Mesenchymal stem cell (in vitro differentiated cells and primary cell): ENCODE measurements at regions not wholly inside any gene's neighbourhood (a gene's known extent, or its start where the extent isn't known, plus 50 kb on each side); places are given as distances from the start of the nearest gene placed in this dataset.

Source experiments
- DNase-seq: peaks from one replicate; pipeline ENCODE4 v3.0.0-alpha.2; 2013
- H2AFZ ChIP-seq: one replicate; pipeline ENCODE4 v1.6.1; 2013; ENCODE audit warnings: low read depth, mild to moderate bottlenecking, control low read depth, inconsistent platforms, low read length, moderate library complexity
- H2AK5ac ChIP-seq: 2 replicates; pipeline ENCODE4 v1.6.1; 2013; ENCODE audit warnings: low read length, moderate library complexity, mild to moderate bottlenecking, inconsistent platforms; ENCODE audit not compliant: severe bottlenecking
- H2BK120ac ChIP-seq: one replicate; pipeline ENCODE4 v1.6.1; 2013; ENCODE audit warnings: low read depth, mild to moderate bottlenecking, inconsistent platforms, low read length, moderate library complexity
- H2BK12ac ChIP-seq, 2 experiments: one replicate each; pipeline ENCODE4 v1.6.1; 2013; ENCODE audit warnings: inconsistent platforms in 2 of 2, low read length in 2 of 2, mild to moderate bottlenecking in 2 of 2, moderate library complexity in 2 of 2, control low read depth in 1 of 2
- H2BK15ac ChIP-seq: one replicate; pipeline ENCODE4 v1.6.1; 2013; ENCODE audit warnings: mild to moderate bottlenecking, low read depth, inconsistent platforms; ENCODE audit not compliant: poor library complexity, severe bottlenecking
- H2BK5ac ChIP-seq: 2 replicates; pipeline ENCODE4 v1.6.1; 2013; ENCODE audit warnings: low read depth, mild to moderate bottlenecking, low read length, control low read depth, inconsistent platforms; ENCODE audit not compliant: poor library complexity, severe bottlenecking
- H3K14ac ChIP-seq, 2 experiments: one replicate each; pipeline ENCODE4 v1.6.1; 2013; ENCODE audit warnings: inconsistent platforms in 2 of 2, low read length in 2 of 2, control low read depth in 1 of 2, mild to moderate bottlenecking in 1 of 2, moderate library complexity in 1 of 2
- H3K18ac ChIP-seq, 2 experiments: one replicate each; pipeline ENCODE4 v1.6.1; 2013; ENCODE audit warnings: inconsistent platforms in 2 of 2, low read length in 2 of 2, control low read depth in 1 of 2, low read depth in 1 of 2, mild to moderate bottlenecking in 1 of 2
- H3K23ac ChIP-seq, 2 experiments: one replicate each; pipeline ENCODE4 v1.6.1; 2013; ENCODE audit warnings: inconsistent platforms in 2 of 2, low read length in 2 of 2, mild to moderate bottlenecking in 2 of 2, moderate library complexity in 2 of 2, control low read depth in 1 of 2
- H3K27ac ChIP-seq: 2 replicates; pipeline ENCODE4 v1.5.1; 2013; ENCODE audit warnings: mild to moderate bottlenecking, moderate library complexity, low read length, control low read depth, inconsistent platforms; ENCODE audit not compliant: poor library complexity, severe bottlenecking
- H3K27me3 ChIP-seq, 2 experiments: 2 replicates each; pipeline versions ENCODE4 v1.6.1 to v1.7.0; 2013; ENCODE audit warnings: low read length in 2 of 2, mild to moderate bottlenecking in 2 of 2, moderate library complexity in 2 of 2, control low read depth in 1 of 2, inconsistent platforms in 1 of 2; ENCODE audit not compliant: control insufficient read depth in 1 of 2, insufficient read depth in 1 of 2
- H3K36me3 ChIP-seq, 2 experiments: 2 replicates each; pipeline versions ENCODE4 v1.6.1 to v1.7.0; 2013; ENCODE audit warnings: low read length in 2 of 2, control low read depth in 1 of 2, inconsistent platforms in 1 of 2, low read depth in 1 of 2, mild to moderate bottlenecking in 1 of 2; ENCODE audit not compliant: insufficient read depth in 2 of 2, control insufficient read depth in 1 of 2
- H3K4ac ChIP-seq, 2 experiments: one replicate each; pipeline ENCODE4 v1.6.1; 2013; ENCODE audit warnings: inconsistent platforms in 2 of 2, low read length in 2 of 2, mild to moderate bottlenecking in 2 of 2, moderate library complexity in 2 of 2, control low read depth in 1 of 2, low read depth in 1 of 2
- H3K4me1 ChIP-seq: 2 replicates; pipeline ENCODE4 v1.6.1; 2013; ENCODE audit warnings: low read depth, low read length, control low read depth; ENCODE audit not compliant: control insufficient read depth, insufficient read depth
- H3K4me2 ChIP-seq: 2 replicates; pipeline ENCODE4 v1.6.1; 2013; ENCODE audit warnings: low read length, mild to moderate bottlenecking, inconsistent platforms; ENCODE audit not compliant: poor library complexity, severe bottlenecking
- H3K4me3 ChIP-seq, 2 experiments: 2 replicates each; pipeline versions ENCODE4 v1.5.1 to v1.7.0; 2013; ENCODE audit warnings: low read length in 2 of 2, mild to moderate bottlenecking in 2 of 2, control low read depth in 1 of 2, low read depth in 1 of 2; ENCODE audit not compliant: insufficient read depth in 1 of 2
- H3K79me1 ChIP-seq: replicated peaks from 2 replicates; pipeline ENCODE4 v1.6.1; 2013; ENCODE audit warnings: mild to moderate bottlenecking, control low read depth, low read length, inconsistent platforms; ENCODE audit not compliant: poor library complexity, severe bottlenecking
- H3K9ac ChIP-seq: 2 replicates; pipeline ENCODE4 v1.7.0; 2013; ENCODE audit warnings: mild to moderate bottlenecking, low read length, moderate library complexity
- H3K9me3 ChIP-seq: 2 replicates; pipeline ENCODE4 v1.7.0; 2013; ENCODE audit warnings: mild to moderate bottlenecking, low read length; ENCODE audit not compliant: control insufficient read depth
- H4K8ac ChIP-seq: one replicate; pipeline ENCODE4 v1.6.1; 2013; ENCODE audit warnings: inconsistent platforms, mild to moderate bottlenecking, low read length, moderate library complexity
- H4K91ac ChIP-seq: one replicate; pipeline ENCODE4 v1.6.1; 2013; ENCODE audit warnings: mild to moderate bottlenecking, low read length, inconsistent platforms
- WGBS: methylation state at CpG from one replicate; pipeline ENCODE4 v1.1.7; 2013; ENCODE audit warnings: mixed read lengths; 5-methylcytosine and 5-hydroxymethylcytosine counted together

- H3K4ac ChIP-seq: no peak overlapping the region
- H3K23ac ChIP-seq: no peak overlapping the region
- 83% methylated on average over 8 of the region's 11 CpGs for WGBS
- no peak overlapping the region for H2BK15ac ChIP-seq
- no peak overlapping the region for H3K27ac ChIP-seq
- H3K9me3 ChIP-seq: no peaks in the 10 kb centered on the region
- H2AK5ac ChIP-seq: no peak overlapping the region
- H3K9ac ChIP-seq: no peak overlapping the region
- no peak overlapping the region for H4K8ac ChIP-seq
- no peak overlapping the region for H3K18ac ChIP-seq
- H4K91ac ChIP-seq: no peak overlapping the region
- H3K4me1 ChIP-seq: peaks cover 4% of the 10 kb centered on the region
- no peak overlapping the region for H2BK12ac ChIP-seq
- no peaks in the 10 kb centered on the region for H3K79me1 ChIP-seq
- no peak overlapping the region for H3K4me2 ChIP-seq
- H3K36me3 ChIP-seq: no peaks in the 10 kb centered on the region
- no peak overlapping the region for H2BK120ac ChIP-seq
- H3K27me3 ChIP-seq: peaks cover under 1 to 53% of the 10 kb centered on the region in 2 experiments
- H3K14ac ChIP-seq: no peak overlapping the region
- H2BK5ac ChIP-seq: no peak overlapping the region
- no peak overlapping the region for H2AFZ ChIP-seq
- H3K4me3 ChIP-seq: no peak overlapping the region
- no peak for DNase-seq
Observed at GRCh38 chr6:44563397-44563796, 175.9 kb downstream of the CDC5L start.

DNA sequence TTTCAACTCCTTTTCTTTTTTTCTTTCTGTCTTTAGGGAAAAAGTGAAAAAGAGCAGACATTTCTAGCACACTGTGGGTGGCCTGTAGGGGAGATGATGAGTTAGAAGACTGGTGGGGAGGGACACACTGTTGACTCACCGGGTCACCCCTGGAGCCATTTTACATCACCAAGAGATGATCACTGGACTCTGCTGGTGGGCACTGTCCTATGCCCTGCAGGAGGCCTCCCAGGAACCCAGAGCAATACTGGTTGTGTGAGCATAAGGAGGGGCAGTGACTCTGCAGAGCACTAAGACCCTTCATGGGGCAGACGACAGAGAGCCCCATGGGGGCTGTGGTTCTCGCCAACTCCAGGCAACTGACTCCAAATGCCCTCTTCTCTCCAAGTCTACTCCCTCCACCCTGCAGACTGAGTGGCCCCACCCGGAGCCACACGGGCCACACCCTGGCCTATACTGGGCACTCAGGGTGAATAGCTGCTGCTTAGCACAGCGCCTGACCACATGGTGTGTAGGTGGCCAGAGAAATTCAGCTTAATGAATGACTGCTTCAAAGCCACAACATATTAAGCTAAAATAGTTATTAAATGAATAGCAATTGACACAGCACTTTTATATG is 177.5 kb downstream of the CDC5L start:
- Histone ChIP-seq H2BK120ac (no peak overlapping the region), H2BK5ac (no peak overlapping the region), H2AFZ (no peak overlapping the region), H4K91ac (no peak overlapping the region), H3K9ac (no peak overlapping the region), H2BK15ac (no peak overlapping the region), H3K36me3 (no peaks in the 10 kb centered on the region), H3K18ac (no peak overlapping the region), H3K79me1 (no peaks in the 10 kb centered on the region), H3K9me3 (no peaks in the 10 kb centered on the region), H3K4ac (no peak overlapping the region), H3K23ac (no peak overlapping the region), H4K8ac (no peak overlapping the region), H2BK12ac (no peak overlapping the region), H3K4me3 (no peak overlapping the region), H3K27me3 (peaks cover 0 to 38% of the 10 kb centered on the region in 2 experiments), H3K4me2 (no peak overlapping the region), H2AK5ac (no peak overlapping the region), H3K14ac (no peak overlapping the region), H3K27ac (no peak overlapping the region), H3K4me1 (peaks cover 4% of the 10 kb centered on the region)
- WGBS: 74% methylated on average over 6 of the region's 6 CpGs
- DNase-seq: no peak

DNA sequence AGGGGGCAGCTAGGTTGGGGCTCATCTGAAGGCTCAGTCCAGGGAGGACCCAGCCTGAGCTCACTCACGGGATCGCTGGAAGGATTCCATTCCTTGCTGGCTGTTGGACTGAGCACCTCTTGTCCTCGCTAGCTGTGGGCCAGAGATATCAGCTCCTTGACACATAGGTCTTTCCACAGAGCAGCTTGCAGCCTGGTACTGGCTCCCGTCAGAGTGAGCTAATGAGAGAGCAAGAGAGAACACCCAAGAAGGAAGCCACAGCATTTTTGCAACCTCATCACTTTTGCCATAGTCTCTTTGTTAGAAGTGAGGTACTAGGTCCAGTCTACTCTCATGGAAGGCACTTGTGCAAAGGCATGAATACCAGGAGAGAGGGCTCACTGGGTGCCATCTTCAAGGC is 179.9 kb downstream of the CDC5L start:
- Histone ChIP-seq H3K4me3 (no peak overlapping the region), H3K4me1 (peaks cover 4% of the 10 kb centered on the region), H2AFZ (no peak overlapping the region), H3K36me3 (no peaks in the 10 kb centered on the region), H3K14ac (no peak overlapping the region), H3K4ac (no peak overlapping the region), H3K9ac (no peak overlapping the region), H3K79me1 (no peaks in the 10 kb centered on the region), H2AK5ac (no peak overlapping the region), H3K23ac (no peak overlapping the region), H4K91ac (no peak overlapping the region), H3K4me2 (no peak overlapping the region), H2BK120ac (no peak overlapping the region), H2BK15ac (no peak overlapping the region), H4K8ac (no peak overlapping the region), H2BK12ac (no peak overlapping the region), H2BK5ac (no peak overlapping the region), H3K18ac (no peak overlapping the region), H3K9me3 (no peaks in the 10 kb centered on the region), H3K27ac (no peak overlapping the region), H3K27me3 (peaks cover 10 to 32% of the 10 kb centered on the region in 2 experiments)
- DNase-seq: no peak
- WGBS: 83% methylated on average over 4 of the region's 4 CpGs

DNA sequence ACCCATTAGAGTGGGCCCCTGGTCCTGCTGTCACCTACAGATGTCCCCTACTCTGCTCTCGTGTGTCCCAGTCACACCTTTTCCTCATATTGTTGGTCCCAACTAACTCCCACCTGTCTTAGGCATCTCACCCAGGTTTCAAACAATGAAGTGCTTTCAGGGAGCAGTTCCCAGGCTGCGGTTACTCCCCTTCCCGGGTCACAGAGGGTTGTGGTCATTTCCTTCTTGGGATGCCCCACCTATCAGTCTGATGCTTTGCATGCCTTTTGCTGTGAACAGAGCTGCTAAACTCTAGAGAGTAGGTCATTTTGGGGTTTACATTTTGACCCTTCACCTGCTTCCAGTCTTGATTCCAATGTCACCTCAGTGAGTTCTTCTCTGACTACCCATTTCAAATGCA is 181.6 kb downstream of the CDC5L start:
- no peak overlapping the region for H3K4ac ChIP-seq
- H3K14ac ChIP-seq: no peak overlapping the region
- 78% methylated on average over 3 of the region's 3 CpGs for WGBS
- no peak overlapping the region for H2BK12ac ChIP-seq
- no peak overlapping the region for H3K4me2 ChIP-seq
- H3K4me1 ChIP-seq: peaks cover 4% of the 10 kb centered on the region
- no peak overlapping the region for H3K18ac ChIP-seq
- H2BK120ac ChIP-seq: no peak overlapping the region
- H3K27me3 ChIP-seq: peaks cover 10 to 31% of the 10 kb centered on the region in 2 experiments
- DNase-seq: no peak
- H2BK5ac ChIP-seq: no peak overlapping the region
- no peaks in the 10 kb centered on the region for H3K79me1 ChIP-seq
- no peak overlapping the region for H2BK15ac ChIP-seq
- no peak overlapping the region for H2AFZ ChIP-seq
- H3K9me3 ChIP-seq: no peaks in the 10 kb centered on the region
- H2AK5ac ChIP-seq: no peak overlapping the region
- no peak overlapping the region for H3K4me3 ChIP-seq
- no peak overlapping the region for H3K27ac ChIP-seq
- no peak overlapping the region for H4K8ac ChIP-seq
- H3K23ac ChIP-seq: no peak overlapping the region
- H3K36me3 ChIP-seq: no peaks in the 10 kb centered on the region
- H3K9ac ChIP-seq: no peak overlapping the region
- no peak overlapping the region for H4K91ac ChIP-seq
